CD4-positive, alpha-beta T cell (primary cell): ENCODE measurements at regions not wholly inside any gene's neighbourhood (a gene's known extent, or its start where the extent isn't known, plus 50 kb on each side); places are given as distances from the start of the nearest gene placed in this dataset.

Source experiments
- ATAC-seq: fragments of 200-7000 bp; cut with Tn5 transposase; one replicate; pipeline ENCODE4 v1.10.0; 2022; ENCODE audit warnings: mild to moderate bottlenecking; ENCODE audit not compliant: poor library complexity
- CTCF ChIA-PET: fragments of 350-600 bp; sonication (Branson Sonifier 250); formaldehyde crosslinking; loops from one replicate; lab custom pipeline; 2021; ENCODE audit warnings: antibody characterized with exemption, inconsistent platforms; lab: Charles Lee
- POLR2A ChIA-PET: fragments of 350-600 bp; sonication (Branson Sonifier 250); formaldehyde crosslinking; loops from one replicate; lab custom pipeline; 2021; ENCODE audit warnings: antibody characterized with exemption, inconsistent platforms; lab: Charles Lee
- DNase-seq, 14 experiments: peaks; one replicate each; pipeline ENCODE4 v3.0.0-alpha.2; 2013 to 2020; ENCODE audit warnings: mixed read lengths in 2 of 14
- H3K27ac ChIP-seq, 2 donors: one replicate each; pipeline versions ENCODE4 v1.5.1 to v1.7.0; 2013; ENCODE audit warnings: low read length in 2 of 2, low read depth in 1 of 2, mild to moderate bottlenecking in 1 of 2
- H3K27me3 ChIP-seq, 2 experiments: 1 replicate in 1 of 2; 2 replicates in 1 of 2; pipeline versions ENCODE4 v1.6.1 to v1.7.0; 2013; ENCODE audit warnings: low read length in 2 of 2, control low read depth in 1 of 2, mild to moderate bottlenecking in 1 of 2, moderate library complexity in 1 of 2; ENCODE audit not compliant: insufficient read depth in 2 of 2, control insufficient read depth in 1 of 2
- H3K36me3 ChIP-seq: one replicate; pipeline ENCODE4 v1.6.1; 2013; ENCODE audit warnings: low read length, control low read depth; ENCODE audit not compliant: insufficient read depth
- H3K4me1 ChIP-seq: one replicate; pipeline ENCODE4 v1.6.1; 2013; ENCODE audit warnings: low read length, control low read depth; ENCODE audit not compliant: insufficient read depth
- H3K4me3 ChIP-seq: one replicate; pipeline ENCODE4 v1.5.1; 2013; ENCODE audit warnings: mild to moderate bottlenecking, low read length, moderate library complexity
- H3K9me3 ChIP-seq, 2 experiments: 1 replicate in 1 of 2; 2 replicates in 1 of 2; pipeline versions ENCODE4 v1.6.1 to v1.7.0; 2013; ENCODE audit warnings: low read length in 2 of 2, mild to moderate bottlenecking in 2 of 2, control low read depth in 1 of 2, moderate library complexity in 1 of 2; ENCODE audit not compliant: control insufficient read depth in 1 of 2, insufficient read depth in 1 of 2
- H3K27ac Mint-ChIP-seq: one replicate; pipeline ENCODE4 v1.8.0; 2020; ENCODE audit warnings: mixed read lengths
- H3K27me3 Mint-ChIP-seq: one replicate; pipeline ENCODE4 v1.8.0; 2021; ENCODE audit warnings: mixed read lengths
- H3K36me3 Mint-ChIP-seq: one replicate; pipeline ENCODE4 v1.8.0; 2021; ENCODE audit warnings: low read depth, mixed read lengths
- H3K4me1 Mint-ChIP-seq: one replicate; pipeline ENCODE4 v1.8.0; 2021; ENCODE audit warnings: low read depth, mixed read lengths
- H3K4me3 Mint-ChIP-seq: one replicate; pipeline ENCODE4 v1.8.0; 2020; ENCODE audit warnings: mild to moderate bottlenecking, mixed read lengths
- H3K9me3 Mint-ChIP-seq: one replicate; pipeline ENCODE4 v1.8.0; 2020; ENCODE audit warnings: mixed read lengths
- CTCF ChIP-seq: fragments of 200-600 bp; IDR thresholded peaks from one replicate; pipeline ENCODE4 v1.8.0; 2022; ENCODE audit warnings: antibody characterized with exemption, mild to moderate bottlenecking
- intact Hi-C, 2 experiments: fragments of 100-400 bp; cut with DNase I in 1 of 2; cut with micrococcal nuclease in 1 of 2; formaldehyde crosslinking; loops; one replicate each; pipeline versions ENCODE4 v1.15.1 to v1.9.0; 2023 to 2025; cut with DNase I, micrococcal nuclease

- Histone ChIP-seq H3K4me3 (no peak overlapping the region), H3K27ac (no peak overlapping the region), H3K4me1 (no peaks in the 10 kb centered on the region), H3K36me3 (no peaks in the 10 kb centered on the region), H3K27me3 (no peaks in the 10 kb centered on the region), H3K9me3 (no peaks in the 10 kb centered on the region)
- TF ChIP-seq CTCF = no peak
- Mint-ChIP-seq H3K27me3 (no peaks in the 10 kb centered on the region), H3K27ac (no peak overlapping the region), H3K9me3 (no peaks in the 10 kb centered on the region), H3K36me3 (no peaks in the 10 kb centered on the region), H3K4me3 (no peak overlapping the region), H3K4me1 (no peaks in the 10 kb centered on the region)
- DNase-seq (no peak), ATAC-seq (no peak)
- ChIA-PET CTCF (interaction anchor here (1.3 kb wide), 1 partner anchor 13 kb away, joined by 3 read pairs; no protein-coding TSS in a partner anchor), POLR2A (no interaction called here)
- intact Hi-C loops = no loop called here
These were observed 324.1 kb downstream of the PLK2 start for GRCh38 chr5:58135571-58136335.

GRCh38 chr5:58133631-58134296 is 326.1 kb downstream of the PLK2 start:
- POLR2A ChIA-PET = no interaction called here
- no peak for ATAC-seq
- no peaks in the 10 kb centered on the region for H3K27me3 Mint-ChIP-seq

GRCh38 chr5:58133216-58133615 is 326.7 kb downstream of the PLK2 start:
- TF ChIP-seq CTCF = no peak
- H3K27me3 ChIP-seq = no peaks in the 10 kb centered on the region
- no peaks in the 10 kb centered on the region for H3K9me3 ChIP-seq
- no peaks in the 10 kb centered on the region for H3K9me3 Mint-ChIP-seq
- H3K27me3 Mint-ChIP-seq = no peaks in the 10 kb centered on the region
- ChIA-PET POLR2A (no interaction called here), CTCF (interaction anchor here (0.9 to 1.4 kb wide), 2 partner anchors 10 to 12 kb away, joined by 3 read pairs; no protein-coding TSS in a partner anchor)
- H3K36me3 Mint-ChIP-seq = no peaks in the 10 kb centered on the region
- no peaks in the 10 kb centered on the region for H3K4me1 Mint-ChIP-seq
- no peak overlapping the region for H3K4me3 Mint-ChIP-seq
- no peak overlapping the region for H3K27ac ChIP-seq
- no peaks in the 10 kb centered on the region for H3K36me3 ChIP-seq
- H3K4me3 ChIP-seq = no peak overlapping the region
- no peak overlapping the region for H3K27ac Mint-ChIP-seq
- H3K4me1 ChIP-seq = no peaks in the 10 kb centered on the region
- DNase-seq (no peak), ATAC-seq (no peak)
- intact Hi-C loops = no loop called here

More at GRCh38 chr5:58133631-58134296, 326.1 kb downstream of the PLK2 start:
- H3K27ac ChIP-seq = no peak overlapping the region
- CTCF ChIA-PET = interaction anchor here (0.9 to 1.4 kb wide), 2 partner anchors 10 to 11 kb away, joined by 3 read pairs; no protein-coding TSS in a partner anchor
- Mint-ChIP-seq H3K9me3 (no peaks in the 10 kb centered on the region), H3K36me3 (no peaks in the 10 kb centered on the region), H3K4me3 (no peak overlapping the region), H3K27ac (no peak overlapping the region), H3K4me1 (no peaks in the 10 kb centered on the region)
- H3K9me3 ChIP-seq = no peaks in the 10 kb centered on the region
- intact Hi-C loops = no loop called here
- H3K36me3 ChIP-seq = no peaks in the 10 kb centered on the region
- no peaks in the 10 kb centered on the region for H3K4me1 ChIP-seq
- H3K27me3 ChIP-seq = no peaks in the 10 kb centered on the region
- no peak overlapping the region for H3K4me3 ChIP-seq
- TF ChIP-seq CTCF = no peak
- DNase-seq = no peak
